Thoracic aorta (tissue), 2 donors: ENCODE measurements at regions not wholly inside any gene's neighbourhood (a gene's known extent, or its start where the extent isn't known, plus 50 kb on each side); places are given as distances from the start of the nearest gene placed in this dataset.

Experiments
- ATAC-seq: fragments of 150-250 bp; one replicate; pipeline ENCODE4 v1.8.0; 2017; ENCODE audit warnings: low read depth; ENCODE audit not compliant: insufficient number of reproducible peaks, low FRiP score
- DNase-seq: peaks from one replicate; pipeline ENCODE4 v3.0.0-alpha.2; 2020; ENCODE audit warnings: low spot score
- H3K27ac ChIP-seq, 2 donors: fragments of 200-600 bp; sonication (generic); 1 replicate in 1 of 2; 2 replicates in 1 of 2; pipeline ENCODE4 v1.5.1; 2016; ENCODE audit warnings: mild to moderate bottlenecking in 2 of 2, moderate library complexity in 2 of 2
- H3K27me3 ChIP-seq: fragments of 200-600 bp; sonication (generic); replicated peaks from 2 replicates; pipeline ENCODE4 v1.6.0; 2016; ENCODE audit warnings: mild to moderate bottlenecking; ENCODE audit not compliant: insufficient read depth
- H3K36me3 ChIP-seq: fragments of 200-600 bp; sonication (generic); one replicate; pipeline ENCODE4 v1.5.1; 2016
- H3K4me1 ChIP-seq, 2 donors: fragments of 200-600 bp; sonication (generic); 1 replicate in 1 of 2; 2 replicates in 1 of 2; pipeline versions ENCODE4 v1.5.1 to v1.6.0; 2016; ENCODE audit warnings: low read depth in 2 of 2, mild to moderate bottlenecking in 1 of 2; ENCODE audit not compliant: control insufficient read depth in 1 of 2
- H3K4me3 ChIP-seq: fragments of 200-600 bp; sonication (generic); 2 replicates; pipeline ENCODE4 v1.5.1; 2016; ENCODE audit warnings: mild to moderate bottlenecking
- H3K9me3 ChIP-seq: fragments of 200-600 bp; sonication (generic); 2 replicates; pipeline ENCODE4 v1.5.1; 2016
- TF ChIP-seq, protein P1 (sequence below): fragments of 200-600 bp; sonication (generic); IDR thresholded peaks from one replicate; pipeline ENCODE4 v1.5.1; 2019; ENCODE audit warnings: antibody characterized with exemption

GRCh38 chr15:35741881-35742280 is 195.9 kb upstream of the DPH6 start:
- H3K4me3 ChIP-seq, result no peak overlapping the region
- no peak overlapping the region for H3K27ac ChIP-seq
- H3K9me3 ChIP-seq, result no peaks in the 10 kb centered on the region
- TF ChIP-seq, protein P1, sequence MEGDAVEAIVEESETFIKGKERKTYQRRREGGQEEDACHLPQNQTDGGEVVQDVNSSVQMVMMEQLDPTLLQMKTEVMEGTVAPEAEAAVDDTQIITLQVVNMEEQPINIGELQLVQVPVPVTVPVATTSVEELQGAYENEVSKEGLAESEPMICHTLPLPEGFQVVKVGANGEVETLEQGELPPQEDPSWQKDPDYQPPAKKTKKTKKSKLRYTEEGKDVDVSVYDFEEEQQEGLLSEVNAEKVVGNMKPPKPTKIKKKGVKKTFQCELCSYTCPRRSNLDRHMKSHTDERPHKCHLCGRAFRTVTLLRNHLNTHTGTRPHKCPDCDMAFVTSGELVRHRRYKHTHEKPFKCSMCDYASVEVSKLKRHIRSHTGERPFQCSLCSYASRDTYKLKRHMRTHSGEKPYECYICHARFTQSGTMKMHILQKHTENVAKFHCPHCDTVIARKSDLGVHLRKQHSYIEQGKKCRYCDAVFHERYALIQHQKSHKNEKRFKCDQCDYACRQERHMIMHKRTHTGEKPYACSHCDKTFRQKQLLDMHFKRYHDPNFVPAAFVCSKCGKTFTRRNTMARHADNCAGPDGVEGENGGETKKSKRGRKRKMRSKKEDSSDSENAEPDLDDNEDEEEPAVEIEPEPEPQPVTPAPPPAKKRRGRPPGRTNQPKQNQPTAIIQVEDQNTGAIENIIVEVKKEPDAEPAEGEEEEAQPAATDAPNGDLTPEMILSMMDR, result no peak
- DNase-seq, result no peak
- ATAC-seq, result no peak
- no peaks in the 10 kb centered on the region for H3K27me3 ChIP-seq
- H3K36me3 ChIP-seq, result no peaks in the 10 kb centered on the region
- H3K4me1 ChIP-seq, result no peaks in the 10 kb centered on the region

- ATAC-seq (no peak), DNase-seq (no peak)
- no peaks in the 10 kb centered on the region for H3K4me1 ChIP-seq
- H3K4me3 ChIP-seq, result no peak overlapping the region
- no peaks in the 10 kb centered on the region for H3K36me3 ChIP-seq
- no peaks in the 10 kb centered on the region for H3K9me3 ChIP-seq
- TF ChIP-seq, protein P1, result no peak
- H3K27ac ChIP-seq, result no peak overlapping the region
- H3K27me3 ChIP-seq, result no peaks in the 10 kb centered on the region
Observed at GRCh38 chr15:35743321-35743720, 197.4 kb upstream of the DPH6 start.

GRCh38 chr15:35746121-35746520 is 200.2 kb upstream of the DPH6 start:
- Histone ChIP-seq H3K9me3 (no peaks in the 10 kb centered on the region), H3K27me3 (no peaks in the 10 kb centered on the region), H3K4me3 (no peak overlapping the region), H3K27ac (no peak overlapping the region), H3K36me3 (no peaks in the 10 kb centered on the region), H3K4me1 (no peaks in the 10 kb centered on the region)
- no peak for ATAC-seq
- DNase-seq, result no peak
- TF ChIP-seq, protein P1, result no peak

DNA sequence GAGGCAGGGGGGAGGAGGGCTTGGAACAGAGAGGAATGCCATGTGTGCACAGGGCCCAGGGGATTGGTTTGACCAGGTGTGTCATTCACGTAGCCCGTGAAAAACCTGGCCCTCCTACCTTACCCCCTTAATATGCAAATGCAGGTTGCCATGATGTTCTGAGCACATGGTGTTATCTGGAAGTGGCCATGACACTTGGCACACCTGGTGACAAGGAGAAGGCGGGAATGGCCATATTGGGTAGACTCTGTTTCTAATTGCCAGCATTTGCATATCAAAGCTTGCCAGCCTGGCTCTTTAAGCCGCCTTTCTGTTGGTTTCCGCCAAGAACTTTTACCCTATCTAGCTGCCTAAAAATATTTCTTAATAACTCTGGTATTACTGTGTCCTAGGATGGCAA is 202.1 kb upstream of the DPH6 start:
- Histone ChIP-seq H3K27ac (no peak overlapping the region), H3K9me3 (no peaks in the 10 kb centered on the region), H3K36me3 (no peaks in the 10 kb centered on the region), H3K27me3 (no peaks in the 10 kb centered on the region), H3K4me3 (no peak overlapping the region), H3K4me1 (peaks cover under 1 to 9% of the 10 kb centered on the region in 2 donors)
- DNase-seq (no peak), ATAC-seq (no peak)
- TF ChIP-seq, protein P1, result no peak

- ATAC-seq, result no peak
- TF ChIP-seq, protein P1, result no peak
- DNase-seq, result no peak
Observed at GRCh38 chr15:35750051-35750450, 204.1 kb upstream of the DPH6 start.

More at GRCh38 chr15:35750051-35750450, 204.1 kb upstream of the DPH6 start:
- Histone ChIP-seq H3K36me3 (no peaks in the 10 kb centered on the region), H3K27me3 (no peaks in the 10 kb centered on the region), H3K4me1 (peaks cover 15 to 28% of the 10 kb centered on the region in 2 donors), H3K9me3 (no peaks in the 10 kb centered on the region), H3K27ac (no peak overlapping the region), H3K4me3 (no peak overlapping the region)
